ENCODE measurements at regions not wholly inside any gene's neighbourhood (a gene's known extent, or its start where the extent isn't known, plus 50 kb on each side); places are given as distances from the start of the nearest gene placed in this dataset.

DNA sequence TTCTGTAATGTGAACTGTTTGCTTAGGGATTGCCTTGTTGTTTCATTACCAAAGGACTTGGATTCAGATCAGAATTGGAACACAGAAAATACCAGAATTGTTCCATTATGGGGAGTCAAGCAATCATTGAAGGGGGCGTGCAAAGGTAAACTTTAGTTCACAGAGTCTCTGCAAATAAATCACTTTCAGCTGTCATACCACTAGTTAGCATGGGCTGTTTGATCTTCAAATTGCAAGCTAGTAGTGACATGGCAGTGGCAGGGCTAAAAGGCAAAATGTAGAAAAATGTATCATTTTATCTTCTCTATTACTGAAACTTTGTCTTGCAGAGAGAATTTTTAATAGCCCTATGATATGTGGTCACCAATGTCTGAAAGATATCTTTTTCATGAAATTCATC is 483.2 kb upstream of the NRSN1 start:
- H3K9me2 ChIP-seq (ENCODE audit: insufficient read depth) = no peaks in the 10 kb centered on the region
- no peaks in the 10 kb centered on the region for H3K4me1 ChIP-seq (ENCODE audit: control insufficient read depth in 1 of 2, insufficient read depth in 2 of 2, low read length in 2 of 2)
- ChIA-PET CTCF (no interaction called here), RAD21 (ENCODE audit: low non-redundant PET in 1 of 2, low total read pairs in 2 of 2, uncharacterized antibody in 2 of 2, unreplicated experiment in 2 of 2) (no interaction called here), POLR2A (no interaction called here)
- H3K9me3 ChIP-seq (ENCODE audit: control insufficient read depth in 1 of 2, insufficient read depth in 1 of 2, low read depth in 1 of 2, low read length in 2 of 2) = peaks cover 7 to 8% of the 10 kb centered on the region in 2 experiments; a peak in 3 of 4 replicates
- no peaks in the 10 kb centered on the region for H3K79me2 ChIP-seq (ENCODE audit: insufficient read depth, low read length)
- intact Hi-C loops (cut with micrococcal nuclease) = no loop called here
- H3K4me2 ChIP-seq (ENCODE audit: low read length) = no peak overlapping the region
- H4K20me1 ChIP-seq (ENCODE audit: insufficient read depth) = no peaks in the 10 kb centered on the region
- no TSS peak for BruUV-seq (replicated peaks)
- TF ChIP-seq SIN3A (IDR thresholded peaks at IDR 0.05; ENCODE audit: low read depth) = no peak
- no peak for TF ChIP-seq SRF (IDR thresholded peaks at IDR 0.05; ENCODE audit: low read depth)
- TF ChIP-seq EGR1 (IDR thresholded peaks at IDR 0.05; ENCODE audit: low read depth) = no peak
- TF ChIP-seq POLR2AphosphoS5 (IDR thresholded peaks at IDR 0.05; ENCODE audit: low read depth, low read length) = no peak
- TF ChIP-seq, protein P1, sequence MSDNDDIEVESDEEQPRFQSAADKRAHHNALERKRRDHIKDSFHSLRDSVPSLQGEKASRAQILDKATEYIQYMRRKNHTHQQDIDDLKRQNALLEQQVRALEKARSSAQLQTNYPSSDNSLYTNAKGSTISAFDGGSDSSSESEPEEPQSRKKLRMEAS (IDR thresholded peaks at IDR 0.05) = no peak
- no peak for TF ChIP-seq CBX3 (IDR thresholded peaks at IDR 0.05; ENCODE audit: low read depth)
- TF ChIP-seq CEBPB (IDR thresholded peaks at IDR 0.05; ENCODE audit: low read depth) = no peak
- TF ChIP-seq, protein P2, sequence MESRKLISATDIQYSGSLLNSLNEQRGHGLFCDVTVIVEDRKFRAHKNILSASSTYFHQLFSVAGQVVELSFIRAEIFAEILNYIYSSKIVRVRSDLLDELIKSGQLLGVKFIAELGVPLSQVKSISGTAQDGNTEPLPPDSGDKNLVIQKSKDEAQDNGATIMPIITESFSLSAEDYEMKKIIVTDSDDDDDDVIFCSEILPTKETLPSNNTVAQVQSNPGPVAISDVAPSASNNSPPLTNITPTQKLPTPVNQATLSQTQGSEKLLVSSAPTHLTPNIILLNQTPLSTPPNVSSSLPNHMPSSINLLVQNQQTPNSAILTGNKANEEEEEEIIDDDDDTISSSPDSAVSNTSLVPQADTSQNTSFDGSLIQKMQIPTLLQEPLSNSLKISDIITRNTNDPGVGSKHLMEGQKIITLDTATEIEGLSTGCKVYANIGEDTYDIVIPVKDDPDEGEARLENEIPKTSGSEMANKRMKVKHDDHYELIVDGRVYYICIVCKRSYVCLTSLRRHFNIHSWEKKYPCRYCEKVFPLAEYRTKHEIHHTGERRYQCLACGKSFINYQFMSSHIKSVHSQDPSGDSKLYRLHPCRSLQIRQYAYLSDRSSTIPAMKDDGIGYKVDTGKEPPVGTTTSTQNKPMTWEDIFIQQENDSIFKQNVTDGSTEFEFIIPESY (IDR thresholded peaks at IDR 0.05; ENCODE audit: extremely low read depth, insufficient replicate concordance, low read length) = no peak
- TF ChIP-seq, protein P3, sequence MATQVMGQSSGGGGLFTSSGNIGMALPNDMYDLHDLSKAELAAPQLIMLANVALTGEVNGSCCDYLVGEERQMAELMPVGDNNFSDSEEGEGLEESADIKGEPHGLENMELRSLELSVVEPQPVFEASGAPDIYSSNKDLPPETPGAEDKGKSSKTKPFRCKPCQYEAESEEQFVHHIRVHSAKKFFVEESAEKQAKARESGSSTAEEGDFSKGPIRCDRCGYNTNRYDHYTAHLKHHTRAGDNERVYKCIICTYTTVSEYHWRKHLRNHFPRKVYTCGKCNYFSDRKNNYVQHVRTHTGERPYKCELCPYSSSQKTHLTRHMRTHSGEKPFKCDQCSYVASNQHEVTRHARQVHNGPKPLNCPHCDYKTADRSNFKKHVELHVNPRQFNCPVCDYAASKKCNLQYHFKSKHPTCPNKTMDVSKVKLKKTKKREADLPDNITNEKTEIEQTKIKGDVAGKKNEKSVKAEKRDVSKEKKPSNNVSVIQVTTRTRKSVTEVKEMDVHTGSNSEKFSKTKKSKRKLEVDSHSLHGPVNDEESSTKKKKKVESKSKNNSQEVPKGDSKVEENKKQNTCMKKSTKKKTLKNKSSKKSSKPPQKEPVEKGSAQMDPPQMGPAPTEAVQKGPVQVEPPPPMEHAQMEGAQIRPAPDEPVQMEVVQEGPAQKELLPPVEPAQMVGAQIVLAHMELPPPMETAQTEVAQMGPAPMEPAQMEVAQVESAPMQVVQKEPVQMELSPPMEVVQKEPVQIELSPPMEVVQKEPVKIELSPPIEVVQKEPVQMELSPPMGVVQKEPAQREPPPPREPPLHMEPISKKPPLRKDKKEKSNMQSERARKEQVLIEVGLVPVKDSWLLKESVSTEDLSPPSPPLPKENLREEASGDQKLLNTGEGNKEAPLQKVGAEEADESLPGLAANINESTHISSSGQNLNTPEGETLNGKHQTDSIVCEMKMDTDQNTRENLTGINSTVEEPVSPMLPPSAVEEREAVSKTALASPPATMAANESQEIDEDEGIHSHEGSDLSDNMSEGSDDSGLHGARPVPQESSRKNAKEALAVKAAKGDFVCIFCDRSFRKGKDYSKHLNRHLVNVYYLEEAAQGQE (IDR thresholded peaks at IDR 0.05; ENCODE audit: low read depth) = no peak
- TF ChIP-seq ZNF274 (IDR thresholded peaks at IDR 0.05; ENCODE audit: low read depth, low read length) = no peak
- no peak for TF ChIP-seq SP1 (IDR thresholded peaks at IDR 0.05; ENCODE audit: low read depth)
- no peak for TF ChIP-seq RAD21 (IDR thresholded peaks at IDR 0.05; ENCODE audit: low read depth)
- TF ChIP-seq YY1 (IDR thresholded peaks at IDR 0.05; ENCODE audit: extremely low read depth, insufficient replicate concordance, low read depth, low read length) = no peak
- TF ChIP-seq EZH2phosphoT487 (IDR thresholded peaks at IDR 0.05; ENCODE audit: borderline replicate concordance) = no peak
- no peak for TF ChIP-seq ZFX (IDR thresholded peaks at IDR 0.05)
- DNase-seq (ENCODE audit: low read depth, low spot score) = no peak
- no peak overlapping the region for H3K27ac ChIP-seq (ENCODE audit: low read depth, low read length)
- no peak overlapping the region for H2AFZ ChIP-seq (ENCODE audit: low read depth, low read length, poor library complexity, severe bottlenecking)
- no peak overlapping the region for H3K4me3 ChIP-seq (replicated peaks in 1 of 2; ENCODE audit: low read depth in 1 of 2, low read length in 2 of 2)
- no peak overlapping the region for H3K9ac ChIP-seq (ENCODE audit: low read length)
- no peak for ATAC-seq
- H3K36me3 ChIP-seq (ENCODE audit: control insufficient read depth in 1 of 2, insufficient read depth in 2 of 2, low read length in 2 of 2) = no peaks in the 10 kb centered on the region
- no peaks in the 10 kb centered on the region for H3K27me3 ChIP-seq (ENCODE audit: insufficient read depth, low read length)
